Body of pancreas (tissue), 4 donors: ENCODE measurements at regions not wholly inside any gene's neighbourhood (a gene's known extent, or its start where the extent isn't known, plus 50 kb on each side); places are given as distances from the start of the nearest gene placed in this dataset.

ENCODE experiments used
- POLR2A ChIP-seq, 3 donors: fragments of 450-650 bp; IDR thresholded peaks; one replicate each; pipeline ENCODE4 v1.6.1; 2016; ENCODE audit warnings: antibody characterized with exemption in 3 of 3, mild to moderate bottlenecking in 2 of 3
- TF ChIP-seq, protein P1 (sequence below), 7 experiments: fragments of 450-650 bp in 4 of 7; fragments of 200-600 bp in 3 of 7; sonication (generic) in 3 of 7; IDR thresholded peaks; one replicate each; pipeline ENCODE4 v1.5.1; 2016 to 2019; ENCODE audit warnings: antibody characterized with exemption in 7 of 7

DNA sequence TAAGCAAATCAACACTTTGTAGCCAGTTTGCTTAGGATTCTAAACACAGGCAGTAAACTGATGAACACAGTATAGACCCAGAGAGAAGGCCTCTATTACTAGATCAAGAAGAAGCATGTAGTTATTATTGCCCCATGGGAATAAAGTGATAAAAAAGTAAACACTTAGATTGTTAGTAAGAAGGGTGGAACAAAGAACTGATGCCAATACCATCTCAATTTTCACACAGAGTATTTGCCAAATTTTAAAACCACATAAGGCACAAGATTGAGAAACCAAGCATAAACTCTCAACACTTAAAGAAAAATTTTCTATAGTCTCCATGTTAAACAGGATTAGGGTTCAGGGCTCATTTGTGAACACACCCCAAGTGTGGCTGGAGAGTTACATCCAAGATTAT, 77.0 kb upstream of the SYT1 start:
- TF ChIP-seq, protein P1, sequence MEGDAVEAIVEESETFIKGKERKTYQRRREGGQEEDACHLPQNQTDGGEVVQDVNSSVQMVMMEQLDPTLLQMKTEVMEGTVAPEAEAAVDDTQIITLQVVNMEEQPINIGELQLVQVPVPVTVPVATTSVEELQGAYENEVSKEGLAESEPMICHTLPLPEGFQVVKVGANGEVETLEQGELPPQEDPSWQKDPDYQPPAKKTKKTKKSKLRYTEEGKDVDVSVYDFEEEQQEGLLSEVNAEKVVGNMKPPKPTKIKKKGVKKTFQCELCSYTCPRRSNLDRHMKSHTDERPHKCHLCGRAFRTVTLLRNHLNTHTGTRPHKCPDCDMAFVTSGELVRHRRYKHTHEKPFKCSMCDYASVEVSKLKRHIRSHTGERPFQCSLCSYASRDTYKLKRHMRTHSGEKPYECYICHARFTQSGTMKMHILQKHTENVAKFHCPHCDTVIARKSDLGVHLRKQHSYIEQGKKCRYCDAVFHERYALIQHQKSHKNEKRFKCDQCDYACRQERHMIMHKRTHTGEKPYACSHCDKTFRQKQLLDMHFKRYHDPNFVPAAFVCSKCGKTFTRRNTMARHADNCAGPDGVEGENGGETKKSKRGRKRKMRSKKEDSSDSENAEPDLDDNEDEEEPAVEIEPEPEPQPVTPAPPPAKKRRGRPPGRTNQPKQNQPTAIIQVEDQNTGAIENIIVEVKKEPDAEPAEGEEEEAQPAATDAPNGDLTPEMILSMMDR (IDR thresholded peaks at IDR 0.05): no peak
- no peak for TF ChIP-seq POLR2A (IDR thresholded peaks at IDR 0.05)
